ENCODE measurements at regions not wholly inside any gene's neighbourhood (a gene's known extent, or its start where the extent isn't known, plus 50 kb on each side); places are given as distances from the start of the nearest gene placed in this dataset.
A peak's percentile ranks its signal among the peaks of the same experiment; 100 is the strongest.

GRCh38 chr1:234697015-234697414 lies 87.0 kb upstream of the IRF2BP2 start:
- DNase-seq = no peak

GRCh38 chr1:234696148-234696576 lies 86.2 kb upstream of the IRF2BP2 start:
- DNase-seq = no peak

- no peak for DNase-seq
Measured at GRCh38 chr1:234694661-234695060, 84.7 kb upstream of the IRF2BP2 start.

GRCh38 chr1:234692966-234693580 lies 83.1 kb upstream of the IRF2BP2 start:
- peak; percentile 53 for DNase-seq

- DNase-seq = peak; percentile 66
Measured at GRCh38 chr1:234691567-234691966, 81.6 kb upstream of the IRF2BP2 start.

GRCh38 chr1:234690872-234691271 lies 80.9 kb upstream of the IRF2BP2 start:
- no peak for DNase-seq

- no peak for DNase-seq
Measured at GRCh38 chr1:234689236-234689635, 79.3 kb upstream of the IRF2BP2 start.

- no peak for DNase-seq
Measured at GRCh38 chr1:234687011-234687410, 77.0 kb upstream of the IRF2BP2 start.

GRCh38 chr1:234686035-234686434 lies 76.1 kb upstream of the IRF2BP2 start:
- no peak for DNase-seq

GRCh38 chr1:234684856-234685255 lies 74.9 kb upstream of the IRF2BP2 start:
- DNase-seq = no peak

- DNase-seq = no peak
Measured at GRCh38 chr1:234683861-234684632, 74.1 kb upstream of the IRF2BP2 start.

GRCh38 chr1:234683127-234683860 lies 73.3 kb upstream of the IRF2BP2 start:
- no peak for DNase-seq

GRCh38 chr1:234681990-234682389 lies 72.0 kb upstream of the IRF2BP2 start:
- DNase-seq = no peak

- no peak for DNase-seq
Measured at GRCh38 chr1:234681065-234681464, 71.1 kb upstream of the IRF2BP2 start.

- no peak for DNase-seq
Measured at GRCh38 chr1:234680331-234680904, 70.4 kb upstream of the IRF2BP2 start.

- DNase-seq = peak; percentile 20
Measured at GRCh38 chr1:234676103-234676594, 66.2 kb upstream of the IRF2BP2 start.

GRCh38 chr1:234675572-234675971 lies 65.6 kb upstream of the IRF2BP2 start:
- DNase-seq = no peak

GRCh38 chr1:234675006-234675405 lies 65.0 kb upstream of the IRF2BP2 start:
- no peak for DNase-seq

GRCh38 chr1:234674218-234674815 lies 64.3 kb upstream of the IRF2BP2 start:
- DNase-seq = no peak

- no peak for DNase-seq
Measured at GRCh38 chr1:234672349-234673135, 62.6 kb upstream of the IRF2BP2 start.

GRCh38 chr1:234670967-234671626 lies 61.1 kb upstream of the IRF2BP2 start:
- DNase-seq = no peak

Measured in skin of body (tissue), 1 donor.